ENCODE measurements at regions not wholly inside any gene's neighbourhood (a gene's known extent, or its start where the extent isn't known, plus 50 kb on each side); places are given as distances from the start of the nearest gene placed in this dataset.

DNA sequence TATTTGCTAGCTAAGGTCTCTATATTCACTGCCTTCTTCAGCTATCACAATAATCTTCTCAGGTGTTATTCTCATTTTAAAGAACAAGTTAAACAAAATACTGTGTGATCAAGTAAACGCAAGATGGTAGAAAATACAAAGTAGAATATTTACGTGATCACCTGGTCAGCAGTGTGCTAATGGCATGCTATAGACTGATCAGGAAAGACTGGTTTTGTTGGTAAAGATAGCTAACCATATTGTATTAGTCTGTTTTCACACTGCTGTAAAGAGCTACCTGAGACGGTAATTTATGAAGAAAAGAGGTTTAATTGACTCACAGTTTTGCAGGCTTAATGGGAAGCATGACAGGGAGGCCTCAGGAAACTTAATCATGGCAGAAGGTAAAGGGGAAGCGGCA, 50.4 kb downstream of the ZBTB38 start:
- Histone ChIP-seq H3K27ac (ENCODE audit: low read length) (peak overlapping the region; percentile 43; the same call in 1 of the 2 replicates), H3K9me2 (replicated peaks; ENCODE audit: insufficient read depth, low read length) (no peaks in the 10 kb centered on the region), H3K4me2 (ENCODE audit: low read depth, low read length) (peak overlapping the region; percentile 19; the same call in 1 of the 2 replicates), H3K36me3 (replicated peaks; ENCODE audit: insufficient read depth, low read length) (peaks cover 66% of the 10 kb centered on the region), H2AFZ (ENCODE audit: low read length) (no peak overlapping the region), H3K9ac (ENCODE audit: low read length) (no peak overlapping the region; the same call in 1 of the 2 replicates), H3K9me3 (replicated peaks; ENCODE audit: insufficient read depth, low read length) (no peaks in the 10 kb centered on the region), H3F3A (ENCODE audit: insufficient read depth, low read length) (peaks cover 98% of the 10 kb centered on the region), H4K20me1 (ENCODE audit: insufficient read depth, low read length) (peaks cover 69% of the 10 kb centered on the region), H3K79me2 (ENCODE audit: low read length) (peaks cover 100% of the 10 kb centered on the region), H3K4me1 (ENCODE audit: low read length) (peaks cover 92% of the 10 kb centered on the region), H3K4me3 (ENCODE audit: low read length) (no peak overlapping the region), H3K27me3 (replicated peaks; ENCODE audit: insufficient read depth, low read length) (no peaks in the 10 kb centered on the region)
- no peak for TF ChIP-seq CTCF (IDR thresholded peaks at IDR 0.05; ENCODE audit: low read length)
- no peak for TF ChIP-seq EZH2phosphoT487 (IDR thresholded peaks at IDR 0.05; ENCODE audit: low read length)
- no peak for TF ChIP-seq EZH2 (optimal IDR thresholded peaks at IDR 0.05; ENCODE audit: low read depth, low read length)
- DNase-seq = no peak

DNA sequence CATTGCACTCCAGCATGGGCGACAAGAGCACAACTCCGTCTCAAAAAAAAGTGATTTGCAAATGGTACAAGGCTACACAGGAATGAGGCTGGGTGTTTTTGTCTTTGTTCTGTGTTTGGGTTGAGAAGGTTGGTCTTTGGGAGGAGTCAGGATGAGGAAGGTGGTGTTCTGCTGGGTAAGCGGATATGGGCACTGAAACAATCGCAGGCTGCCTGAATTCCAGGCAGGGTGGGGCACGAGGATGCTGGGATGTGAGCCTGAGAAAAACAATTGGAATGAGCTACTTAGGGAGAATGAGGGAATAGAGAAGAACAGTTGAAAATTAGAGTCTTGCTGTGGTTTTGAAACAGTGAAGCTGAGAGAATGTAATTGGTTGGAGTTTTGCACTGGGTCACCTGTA, 51.6 kb downstream of the ZBTB38 start:
- H3K4me1 ChIP-seq (ENCODE audit: low read length) = peaks cover 87% of the 10 kb centered on the region
- H4K20me1 ChIP-seq (ENCODE audit: insufficient read depth, low read length) = peaks cover 80% of the 10 kb centered on the region
- no peaks in the 10 kb centered on the region for H3K9me3 ChIP-seq (replicated peaks; ENCODE audit: insufficient read depth, low read length)
- DNase-seq = no peak
- H3K4me2 ChIP-seq (ENCODE audit: low read depth, low read length) = peak overlapping the region; percentile 38; the same call in 1 of the 2 replicates
- peaks cover 98% of the 10 kb centered on the region for H3F3A ChIP-seq (ENCODE audit: insufficient read depth, low read length)
- peak overlapping the region; percentile 43; the same call in 1 of the 2 replicates for H3K27ac ChIP-seq (ENCODE audit: low read length)
- no peak overlapping the region for H2AFZ ChIP-seq (ENCODE audit: low read length)
- H3K9ac ChIP-seq (ENCODE audit: low read length) = peak overlapping the region; percentile 12; the same call in 1 of the 2 replicates
- H3K79me2 ChIP-seq (ENCODE audit: low read length) = peaks cover 100% of the 10 kb centered on the region
- TF ChIP-seq EZH2 (optimal IDR thresholded peaks at IDR 0.05; ENCODE audit: low read depth, low read length) (no peak), EZH2phosphoT487 (IDR thresholded peaks at IDR 0.05; ENCODE audit: low read length) (no peak), CTCF (IDR thresholded peaks at IDR 0.05; ENCODE audit: low read length) (no peak)
- no peaks in the 10 kb centered on the region for H3K27me3 ChIP-seq (replicated peaks; ENCODE audit: insufficient read depth, low read length)
- no peak overlapping the region for H3K4me3 ChIP-seq (ENCODE audit: low read length)
- peaks cover 56% of the 10 kb centered on the region for H3K36me3 ChIP-seq (replicated peaks; ENCODE audit: insufficient read depth, low read length)
- no peaks in the 10 kb centered on the region for H3K9me2 ChIP-seq (replicated peaks; ENCODE audit: insufficient read depth, low read length)

GRCh38 chr3:141421186-141421585, 52.9 kb downstream of the ZBTB38 start:
- Histone ChIP-seq H3K36me3 (replicated peaks; ENCODE audit: insufficient read depth, low read length) (peaks cover 51% of the 10 kb centered on the region), H4K20me1 (ENCODE audit: insufficient read depth, low read length) (peaks cover 88% of the 10 kb centered on the region), H3K27me3 (replicated peaks; ENCODE audit: insufficient read depth, low read length) (no peaks in the 10 kb centered on the region), H2AFZ (ENCODE audit: low read length) (no peak overlapping the region), H3K9me3 (replicated peaks; ENCODE audit: insufficient read depth, low read length) (no peaks in the 10 kb centered on the region), H3K9ac (ENCODE audit: low read length) (peak overlapping the region; percentile 0; the same call in 1 of the 2 replicates), H3K27ac (ENCODE audit: low read length) (peak overlapping the region; percentile 44; the same call in 1 of the 2 replicates), H3F3A (ENCODE audit: insufficient read depth, low read length) (peaks cover 98% of the 10 kb centered on the region), H3K79me2 (ENCODE audit: low read length) (peaks cover 100% of the 10 kb centered on the region), H3K4me3 (ENCODE audit: low read length) (no peak overlapping the region), H3K4me2 (ENCODE audit: low read depth, low read length) (peak overlapping the region; percentile 19; the same call in 1 of the 2 replicates), H3K4me1 (ENCODE audit: low read length) (peaks cover 87% of the 10 kb centered on the region), H3K9me2 (replicated peaks; ENCODE audit: insufficient read depth, low read length) (no peaks in the 10 kb centered on the region)
- TF ChIP-seq EZH2 (optimal IDR thresholded peaks at IDR 0.05; ENCODE audit: low read depth, low read length) (no peak), EZH2phosphoT487 (IDR thresholded peaks at IDR 0.05; ENCODE audit: low read length) (no peak), CTCF (IDR thresholded peaks at IDR 0.05; ENCODE audit: low read length) (no peak)
- no peak for DNase-seq
